GM18868 (cell line): ENCODE measurements at regions not wholly inside any gene's neighbourhood (a gene's known extent, or its start where the extent isn't known, plus 50 kb on each side); places are given as distances from the start of the nearest gene placed in this dataset.
"Not testable (repeated sequence)": the region's sequence is repeated elsewhere in the genome, so short reads cannot be mapped to it uniquely, and the experiment has no call there.

Source experiments
- ATAC-seq: cut with Tn5 transposase; IDR thresholded peaks from one replicate; pipeline ENCODE4 v1.9.1; 2021; ENCODE audit warnings: mild to moderate bottlenecking, moderate library complexity; ENCODE audit not compliant: unreplicated experiment

- no peak for ATAC-seq
Measured at GRCh38 chr3:20316238-20316637, 130.2 kb upstream of the SGO1 start.

DNA sequence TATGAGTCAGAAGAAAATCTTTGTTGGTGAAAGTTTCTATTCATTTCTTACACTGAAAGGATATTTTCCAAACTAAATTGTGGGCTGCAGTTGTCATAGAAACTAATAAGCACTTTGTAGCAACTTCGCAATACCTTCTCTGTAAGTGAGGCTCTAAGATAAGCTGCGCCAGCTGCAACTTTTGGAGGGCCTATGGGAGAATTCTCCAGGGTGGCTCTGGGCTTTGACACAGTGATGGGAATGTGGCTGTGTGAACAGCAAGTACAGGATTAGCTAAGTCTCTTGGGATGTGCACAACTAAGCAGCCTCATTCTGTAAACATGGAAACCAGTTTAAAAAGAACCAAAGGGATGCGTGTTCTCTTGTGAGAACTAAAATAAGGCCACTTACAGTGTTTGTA, 124.6 kb upstream of the SGO1 start:
- ATAC-seq, result no peak

DNA sequence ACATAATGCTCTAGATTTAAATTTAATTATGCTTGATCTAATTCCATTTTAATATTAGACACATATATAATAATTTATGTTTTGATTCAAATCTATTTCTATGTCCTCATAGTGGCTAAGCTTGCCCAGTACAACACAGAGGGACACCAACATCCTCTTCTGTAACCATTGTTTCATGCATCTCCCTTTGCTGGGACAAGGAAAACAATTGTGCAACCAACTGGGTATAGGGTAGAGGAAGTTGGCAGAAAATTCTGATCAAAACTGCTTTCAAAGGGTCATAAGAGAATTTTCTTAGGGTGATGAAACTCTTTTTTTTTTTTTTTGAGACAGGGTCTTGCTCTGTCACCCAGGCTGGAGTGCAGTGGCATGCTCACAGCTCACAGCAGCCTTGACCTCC, 121.4 kb upstream of the SGO1 start:
- no peak for ATAC-seq

GRCh38 chr3:20305647-20306046, 119.6 kb upstream of the SGO1 start:
- no peak for ATAC-seq

DNA sequence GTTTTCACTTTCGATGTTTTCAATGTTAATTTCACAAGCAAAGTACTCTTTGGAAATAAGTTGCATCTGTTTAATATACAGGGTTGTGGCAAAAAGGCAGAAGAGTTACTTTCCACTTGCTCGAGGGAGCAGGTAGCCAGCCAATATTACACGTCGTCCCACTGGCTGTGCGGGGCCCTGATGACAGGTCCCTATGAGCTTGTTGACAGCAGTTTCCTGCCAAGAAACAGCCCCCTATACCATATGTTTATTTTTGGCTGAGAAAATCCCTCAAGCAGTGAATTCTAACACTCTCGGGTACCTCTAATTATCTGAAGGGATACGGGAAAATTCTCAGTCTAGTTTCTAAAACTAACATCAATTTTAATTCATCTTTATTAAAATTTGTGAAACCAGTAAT, 116.8 kb upstream of the SGO1 start:
- ATAC-seq, result no peak

DNA sequence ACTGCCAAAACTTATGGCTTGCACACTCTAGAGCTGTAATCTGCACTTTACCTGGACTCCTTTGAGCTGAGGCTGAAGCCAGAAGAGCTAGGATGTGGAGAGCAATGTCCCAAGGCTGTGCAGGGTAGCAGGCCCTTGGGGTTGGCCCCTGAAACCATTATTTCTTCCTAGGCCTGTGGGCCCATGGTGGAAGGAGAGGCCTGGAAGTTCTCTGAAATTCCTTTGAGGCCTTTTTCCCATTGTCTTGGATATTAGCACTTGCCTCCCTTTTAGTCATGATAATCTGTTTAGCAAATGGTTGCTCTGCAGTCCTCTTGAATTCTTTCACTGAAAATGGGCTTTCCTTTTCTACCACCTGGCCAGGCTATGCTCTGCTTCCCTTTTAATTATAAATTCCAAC, 102.0 kb upstream of the SGO1 start:
- no peak for ATAC-seq

DNA sequence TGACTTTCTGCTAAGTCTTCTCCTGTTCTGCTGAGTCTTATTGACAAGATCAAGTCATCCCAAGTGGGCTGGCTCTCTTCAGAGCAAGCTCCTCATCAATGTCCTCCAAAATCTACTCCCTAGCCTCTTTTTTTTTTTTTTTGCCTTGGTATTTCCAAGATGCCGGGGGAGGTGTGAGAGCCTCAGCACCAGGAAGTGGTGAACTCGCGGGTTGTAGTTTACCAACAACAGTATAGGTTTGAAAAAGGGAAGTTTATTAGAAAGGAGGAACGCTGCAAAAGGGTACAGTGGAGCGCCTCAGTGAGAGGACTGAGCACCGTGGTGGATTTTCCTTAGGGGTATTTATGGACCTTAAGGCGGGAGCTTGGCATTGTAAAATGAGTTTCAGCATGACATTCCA, 94.3 kb upstream of the SGO1 start:
- peak; percentile 46 for ATAC-seq

DNA sequence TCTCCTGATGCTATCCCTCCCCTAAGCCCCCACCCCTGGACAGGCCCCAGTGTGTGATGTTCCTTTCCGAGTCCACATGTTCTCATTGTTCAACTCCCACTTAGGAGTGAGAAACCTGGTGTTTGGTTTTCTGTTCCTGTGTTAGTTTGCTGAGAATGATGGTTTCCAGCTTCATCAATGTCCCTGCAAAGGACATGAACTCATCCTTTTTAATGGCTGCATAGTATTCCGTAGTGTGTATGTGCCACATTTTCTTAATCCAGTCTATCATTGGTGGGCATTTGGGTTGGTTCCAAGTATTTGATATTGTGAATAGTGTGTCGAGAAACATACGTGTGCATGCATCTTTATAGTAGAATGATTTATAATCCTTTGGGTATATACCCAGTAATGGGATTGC, 80.0 kb upstream of the SGO1 start:
- not testable (repeated sequence) for ATAC-seq

DNA sequence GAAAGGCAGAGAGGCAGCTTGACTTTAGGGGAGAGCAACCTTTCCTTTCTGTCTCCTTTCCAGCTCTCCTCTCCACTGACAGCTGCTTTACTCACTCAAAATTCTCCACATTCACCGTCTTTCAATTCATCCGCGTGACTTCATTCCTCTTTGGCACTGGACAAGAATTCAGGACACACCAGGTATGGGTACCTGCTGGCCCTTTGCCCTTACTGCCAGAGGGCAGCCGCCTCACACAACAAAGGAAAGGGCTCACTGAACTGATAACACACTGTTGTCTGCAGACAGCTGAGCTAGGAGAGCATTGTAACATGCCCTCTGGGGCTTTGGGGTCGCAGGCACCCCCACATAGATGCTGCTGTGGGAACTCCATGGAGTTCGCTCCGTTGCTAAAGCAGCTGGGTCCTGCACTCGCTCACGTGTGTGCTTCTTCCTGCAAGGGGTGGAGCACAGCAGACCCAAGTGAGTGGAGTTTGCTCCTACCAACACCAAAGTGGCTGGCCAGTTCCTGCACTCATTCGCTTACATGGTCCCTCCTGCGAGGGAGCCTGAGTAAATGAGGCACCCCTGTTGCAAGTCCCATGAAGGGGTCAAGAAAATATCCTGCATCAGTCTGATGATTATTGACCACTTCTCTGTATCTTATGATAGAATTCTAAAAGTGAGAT, 79.0 kb upstream of the SGO1 start:
- no peak for ATAC-seq

DNA sequence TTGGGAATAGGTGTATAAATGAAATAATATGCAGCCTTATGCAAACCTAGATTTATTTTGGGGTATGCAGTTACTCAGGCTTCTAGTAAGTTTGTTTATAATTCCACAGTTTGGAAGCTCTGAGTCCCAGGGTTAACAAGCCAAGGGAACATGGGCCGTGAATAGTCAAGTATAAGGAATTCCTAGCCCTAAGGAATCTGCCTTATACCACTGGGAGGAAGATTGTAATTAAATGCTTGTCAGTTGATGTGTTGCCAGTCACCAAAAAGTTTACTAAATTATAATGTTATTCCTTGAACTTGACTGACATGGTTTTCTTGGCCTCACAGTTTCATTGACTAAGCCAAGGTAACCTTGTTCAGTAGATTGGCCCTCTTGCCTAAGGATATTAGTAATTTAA, 72.4 kb upstream of the SGO1 start:
- no peak for ATAC-seq

GRCh38 chr3:20256144-20256543, 70.1 kb upstream of the SGO1 start:
- ATAC-seq, result peak; percentile 93

GRCh38 chr3:20254268-20255117, 68.5 kb upstream of the SGO1 start:
- no peak for ATAC-seq

GRCh38 chr3:20250786-20251185, 64.8 kb upstream of the SGO1 start:
- no peak for ATAC-seq

- no peak for ATAC-seq
Measured at GRCh38 chr3:20250314-20250713, 64.3 kb upstream of the SGO1 start.

GRCh38 chr3:20246662-20247061, 60.7 kb upstream of the SGO1 start:
- ATAC-seq, result peak; percentile 88

DNA sequence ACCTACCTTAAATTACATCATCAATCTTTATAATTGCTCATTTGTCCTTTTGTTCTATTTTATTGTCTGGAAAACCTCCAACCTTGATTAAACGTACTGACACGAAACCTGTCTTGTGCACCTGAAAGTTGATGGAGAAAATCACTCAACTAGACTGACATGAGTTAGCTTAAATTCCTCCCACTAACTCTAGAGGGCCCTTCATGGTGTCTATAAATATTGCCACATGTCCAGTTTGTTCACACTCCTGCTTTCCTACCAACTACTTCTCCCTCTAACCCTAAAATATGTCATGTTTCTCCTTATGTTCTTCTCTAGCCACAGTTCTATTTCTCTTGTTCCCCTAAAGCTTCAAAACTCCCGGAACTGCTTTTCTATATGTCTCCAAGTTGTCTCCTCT, 59.8 kb upstream of the SGO1 start:
- no peak for ATAC-seq

DNA sequence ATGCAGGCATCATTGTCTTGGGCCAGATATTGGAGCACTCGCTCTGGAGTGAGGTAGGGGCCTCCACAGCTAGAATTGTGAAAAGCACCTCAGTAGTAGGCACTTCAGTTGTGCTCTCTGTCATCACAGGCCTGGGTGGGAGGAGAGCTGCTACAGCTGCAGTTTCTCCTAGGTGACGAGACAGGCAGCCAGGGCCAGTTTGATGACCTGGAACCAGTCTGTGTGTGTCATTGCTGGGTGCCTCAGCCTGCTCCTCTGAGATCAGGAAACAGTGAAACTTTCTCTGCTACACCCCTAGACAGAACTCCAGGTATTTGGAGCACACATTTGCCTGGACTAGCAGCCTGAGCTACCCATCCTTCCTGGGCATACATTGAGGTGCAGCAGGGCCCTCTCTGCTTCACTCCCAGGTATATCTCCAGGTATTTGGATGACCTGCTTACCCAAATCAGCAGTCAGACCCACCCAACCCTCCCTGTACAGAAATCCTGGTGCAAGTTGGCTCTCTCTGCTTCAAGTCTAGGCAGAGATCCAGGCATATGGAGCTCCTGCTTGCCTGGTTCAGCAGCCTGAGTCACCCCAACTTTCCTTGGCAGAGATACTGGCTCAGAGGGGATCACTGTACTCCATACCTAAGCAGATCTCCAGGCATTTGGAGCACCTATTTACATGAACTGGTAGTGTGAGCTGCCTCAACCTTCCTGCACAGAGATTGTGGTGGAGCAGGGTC, 54.3 kb upstream of the SGO1 start:
- ATAC-seq, result no peak

GRCh38 chr3:20238199-20238598, 52.2 kb upstream of the SGO1 start:
- not testable (repeated sequence) for ATAC-seq

DNA sequence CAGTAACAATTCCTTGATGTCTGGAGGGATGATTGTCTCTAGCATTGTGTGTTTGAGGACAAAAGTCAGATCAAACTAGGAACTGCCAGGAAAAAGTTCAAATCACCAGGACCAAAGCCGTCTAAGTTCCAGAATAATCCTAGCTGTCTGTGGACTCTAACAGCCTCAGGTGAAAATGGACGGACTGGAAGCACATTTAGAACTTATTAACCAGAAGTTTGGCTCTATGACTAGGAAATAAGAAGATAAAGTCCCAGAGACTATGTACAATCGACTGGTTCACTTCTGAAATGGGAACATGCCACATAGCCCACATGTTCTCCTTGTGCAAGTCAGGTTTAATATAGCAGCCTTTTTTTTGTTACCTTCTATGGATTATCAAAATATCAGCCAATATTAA, 50.6 kb upstream of the SGO1 start:
- ATAC-seq, result no peak
